Peyer's patch (tissue), 4 donors: ENCODE measurements at regions not wholly inside any gene's neighbourhood (a gene's known extent, or its start where the extent isn't known, plus 50 kb on each side); places are given as distances from the start of the nearest gene placed in this dataset.

ENCODE experiments used
- CTCF ChIP-seq, 6 experiments: fragments of 450-650 bp in 4 of 6; fragments of 200-600 bp in 2 of 6; sonication (generic) in 1 of 6; IDR thresholded peaks; one replicate each; pipeline ENCODE4 v1.5.1; 2017 to 2019; ENCODE audit warnings: antibody characterized with exemption in 6 of 6, mild to moderate bottlenecking in 3 of 6, moderate library complexity in 1 of 6
- POLR2A ChIP-seq, 2 donors: fragments of 450-650 bp; IDR thresholded peaks; one replicate each; pipeline ENCODE4 v1.5.1; 2017; ENCODE audit warnings: antibody characterized with exemption in 2 of 2, mild to moderate bottlenecking in 2 of 2, moderate library complexity in 2 of 2

GRCh38 chr13:50153401-50153800 lies 138.2 kb downstream of the KCNRG start:
- TF ChIP-seq CTCF (IDR thresholded peaks at IDR 0.05) (no peak), POLR2A (IDR thresholded peaks at IDR 0.05) (no peak)
